PC-9 (cell line): ENCODE measurements at regions not wholly inside any gene's neighbourhood (a gene's known extent, or its start where the extent isn't known, plus 50 kb on each side); places are given as distances from the start of the nearest gene placed in this dataset.

Experiments used
- BruUV-seq: library from RNA; stranded (reverse); fragments of 400-500 nt; replicated peaks from 2 replicates; lab custom pipeline; 2021; lab: Mats Ljungman, UMichigan
- CTCF ChIA-PET: fragments of 300-600 bp; sonication (Branson Sonifier 250); formaldehyde crosslinking; loops from one replicate; lab custom pipeline; 2022; ENCODE audit warnings: antibody characterized with exemption; lab: Charles Lee
- POLR2A ChIA-PET: fragments of 300-600 bp; sonication (Branson Sonifier 250); formaldehyde crosslinking; loops from one replicate; lab custom pipeline; 2022; ENCODE audit warnings: antibody characterized with exemption; ENCODE audit not compliant: unreplicated experiment; lab: Charles Lee
- DNase-seq, 2 experiments: peaks; one replicate each; pipeline versions ENCODE4 v3.0.0 to v3.0.0-alpha.2; 2015 to 2022; ENCODE audit warnings: mixed read lengths in 1 of 2
- H2AFZ ChIP-seq: fragments of 200-600 bp; sonication (generic); 2 replicates; pipeline ENCODE4 v1.8.1; 2017; ENCODE audit warnings: antibody characterized with exemption
- H3F3A ChIP-seq: fragments of 200-600 bp; sonication (generic); 2 replicates; pipeline ENCODE4 v1.8.1; 2017; ENCODE audit warnings: antibody characterized with exemption, mild to moderate bottlenecking, low read depth; ENCODE audit not compliant: insufficient read depth
- H3K27ac ChIP-seq: fragments of 200-600 bp; sonication (generic); 2 replicates; pipeline ENCODE4 v1.6.1; 2016; ENCODE audit warnings: mixed run types
- H3K27me3 ChIP-seq: fragments of 200-600 bp; sonication (generic); 2 replicates; pipeline ENCODE4 v1.6.1; 2016; ENCODE audit warnings: low read depth, mixed run types; ENCODE audit not compliant: insufficient read depth
- H3K36me3 ChIP-seq: fragments of 200-600 bp; sonication (generic); 2 replicates; pipeline ENCODE4 v1.6.1; 2016; ENCODE audit warnings: low read depth, mixed run types
- H3K4me1 ChIP-seq: fragments of 200-600 bp; sonication (generic); replicated peaks from 2 replicates; pipeline ENCODE4 v1.6.1; 2016; ENCODE audit warnings: mixed run types; ENCODE audit not compliant: insufficient read depth
- H3K4me2 ChIP-seq: fragments of 200-600 bp; sonication (generic); 2 replicates; pipeline ENCODE4 v1.6.1; 2017; ENCODE audit warnings: mixed run types
- H3K4me3 ChIP-seq: fragments of 200-600 bp; sonication (generic); 2 replicates; pipeline ENCODE4 v1.6.1; 2016; ENCODE audit warnings: mixed run types
- H3K79me2 ChIP-seq: fragments of 200-600 bp; sonication (generic); 2 replicates; pipeline ENCODE4 v1.6.1; 2017; ENCODE audit warnings: low read depth, mixed run types
- H3K9me2 ChIP-seq: fragments of 200-600 bp; sonication (generic); 2 replicates; pipeline ENCODE4 v1.8.1; 2017; ENCODE audit warnings: mild to moderate bottlenecking; ENCODE audit not compliant: insufficient read depth
- H3K9me3 ChIP-seq: fragments of 200-600 bp; sonication (generic); 2 replicates; pipeline ENCODE4 v1.8.1; 2016; ENCODE audit warnings: low read depth; ENCODE audit not compliant: insufficient read depth
- H4K20me1 ChIP-seq: fragments of 200-600 bp; sonication (generic); 2 replicates; pipeline ENCODE4 v1.8.1; 2017; ENCODE audit not compliant: insufficient read depth
- CTCF ChIP-seq: fragments of 200-600 bp; sonication (generic); conservative IDR thresholded peaks from 2 replicates; pipeline ENCODE4 v1.6.1; 2017; ENCODE audit warnings: mixed run types, antibody characterized with exemption, mild to moderate bottlenecking, moderate library complexity
- EZH2 ChIP-seq: fragments of 200-600 bp; sonication (generic); IDR thresholded peaks from 2 replicates; pipeline ENCODE4 v1.8.0; 2017; ENCODE audit warnings: antibody characterized with exemption, low read depth
- intact Hi-C: fragments of 100-400 bp; cut with micrococcal nuclease; formaldehyde crosslinking; loops from one replicate; pipeline ENCODE4 v1.10.0; 2022; ENCODE audit not compliant: unreplicated experiment

GRCh38 chr11:122604621-122605020 is 50.9 kb upstream of the UBASH3B start:
- H3K4me1 ChIP-seq: peaks cover 15% of the 10 kb centered on the region
- no peaks in the 10 kb centered on the region for H3K79me2 ChIP-seq
- H3K9me2 ChIP-seq: 0 out of 2 replicates have a peak, but pooled peaks cover 4% of the 10 kb centered on the region
- H3K9me3 ChIP-seq: no peaks in the 10 kb centered on the region
- H3F3A ChIP-seq: peaks cover 7% of the 10 kb centered on the region
- POLR2A ChIA-PET: no interaction called here
- intact Hi-C loops: no loop called here
- BruUV-seq: no TSS peak
- H3K4me2 ChIP-seq: no peak overlapping the region
- DNase-seq: no peak
- H2AFZ ChIP-seq: no peak overlapping the region
- H3K36me3 ChIP-seq: no peaks in the 10 kb centered on the region
- no peak for TF ChIP-seq CTCF
- no peak for TF ChIP-seq EZH2
- H3K27me3 ChIP-seq: no peaks in the 10 kb centered on the region
- H3K27ac ChIP-seq: no peak overlapping the region
- H3K4me3 ChIP-seq: no peak overlapping the region
- CTCF ChIA-PET: interaction anchor here (0.6 kb wide), 1 partner anchor 101 kb away, joined by 3 read pairs; no protein-coding TSS in a partner anchor
- no peaks in the 10 kb centered on the region for H4K20me1 ChIP-seq

DNA sequence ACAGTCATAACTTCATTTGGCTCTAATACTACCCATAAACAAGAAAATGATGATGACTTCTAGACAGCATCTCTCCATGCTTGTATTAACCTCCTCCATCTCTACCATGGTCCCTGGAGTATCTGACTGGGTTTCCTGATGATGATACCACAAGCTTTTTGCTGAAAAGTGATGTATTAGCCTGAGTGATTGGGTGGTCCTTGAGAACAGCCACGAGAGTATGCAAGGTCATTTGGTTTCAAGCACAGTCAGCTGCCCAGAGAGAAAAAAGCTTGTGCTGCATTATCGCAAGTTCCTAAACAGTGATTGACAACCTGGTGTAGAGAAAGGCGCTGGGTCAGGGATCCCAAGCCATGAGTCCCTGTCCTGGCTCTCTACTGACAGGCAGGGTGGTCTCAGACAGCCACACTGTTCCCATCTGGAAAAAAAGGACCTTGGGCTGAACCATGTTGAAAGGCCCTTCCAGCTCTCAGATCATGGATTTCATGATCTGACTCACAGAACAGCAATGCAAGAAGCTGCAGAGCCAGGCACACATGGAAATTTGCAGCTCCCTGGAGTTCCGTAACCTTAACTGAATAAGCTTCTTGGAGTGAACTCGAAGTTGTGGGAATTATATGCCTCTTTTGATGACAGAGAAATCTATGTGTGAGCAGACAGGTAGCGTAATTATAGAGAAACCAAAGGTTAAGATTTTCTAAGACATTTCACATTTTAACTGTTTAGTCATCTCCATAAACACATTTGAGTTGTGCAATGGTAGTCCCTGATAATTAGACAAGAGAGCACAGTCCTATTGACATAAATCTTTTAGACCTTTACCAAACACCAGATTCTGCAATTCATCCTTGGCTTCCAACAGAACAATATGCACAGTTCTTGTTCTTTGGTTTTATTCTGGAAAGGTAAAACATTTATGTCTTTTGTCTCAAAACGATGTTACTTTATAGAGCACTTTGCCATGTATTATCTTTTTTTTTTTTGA is 54.1 kb upstream of the UBASH3B start:
- TF ChIP-seq CTCF: no peak
- no peak for TF ChIP-seq EZH2
- H4K20me1 ChIP-seq: no peaks in the 10 kb centered on the region
- no peaks in the 10 kb centered on the region for H3K9me3 ChIP-seq
- H3F3A ChIP-seq: peaks cover 7% of the 10 kb centered on the region
- H3K9me2 ChIP-seq: no peaks in the 10 kb centered on the region
- H3K4me2 ChIP-seq: peak overlapping the region; percentile 29
- BruUV-seq: no TSS peak
- H3K36me3 ChIP-seq: no peaks in the 10 kb centered on the region
- intact Hi-C loops: no loop called here
- no peaks in the 10 kb centered on the region for H3K79me2 ChIP-seq
- no peak overlapping the region for H3K27ac ChIP-seq
- peaks cover 21% of the 10 kb centered on the region for H3K4me1 ChIP-seq
- ChIA-PET POLR2A (no interaction called here), CTCF (no interaction called here)
- no peak overlapping the region for H2AFZ ChIP-seq
- no peaks in the 10 kb centered on the region for H3K27me3 ChIP-seq
- H3K4me3 ChIP-seq: no peak overlapping the region
- peak in 1 of 2 experiments; percentile 65 for DNase-seq

GRCh38 chr11:122600290-122600689 is 55.2 kb upstream of the UBASH3B start:
- intact Hi-C loops: no loop called here
- ChIA-PET CTCF (interaction anchor here (1.2 kb wide), 1 partner anchor 29 kb away, joined by 3 read pairs; no protein-coding TSS in a partner anchor), POLR2A (no interaction called here)
- Histone ChIP-seq H3K9me3 (no peaks in the 10 kb centered on the region), H3F3A (peaks cover 7% of the 10 kb centered on the region), H3K27ac (no peak overlapping the region), H3K4me2 (no peak overlapping the region), H3K27me3 (no peaks in the 10 kb centered on the region), H3K4me3 (no peak overlapping the region), H3K36me3 (no peaks in the 10 kb centered on the region), H2AFZ (no peak overlapping the region), H3K9me2 (no peaks in the 10 kb centered on the region), H4K20me1 (no peaks in the 10 kb centered on the region), H3K79me2 (no peaks in the 10 kb centered on the region), H3K4me1 (peaks cover 21% of the 10 kb centered on the region)
- DNase-seq: no peak
- TF ChIP-seq EZH2: no peak
- TF ChIP-seq CTCF: no peak
- BruUV-seq: no TSS peak
